ENCODE measurements at regions not wholly inside any gene's neighbourhood (a gene's known extent, or its start where the extent isn't known, plus 50 kb on each side); places are given as distances from the start of the nearest gene placed in this dataset.

DNA sequence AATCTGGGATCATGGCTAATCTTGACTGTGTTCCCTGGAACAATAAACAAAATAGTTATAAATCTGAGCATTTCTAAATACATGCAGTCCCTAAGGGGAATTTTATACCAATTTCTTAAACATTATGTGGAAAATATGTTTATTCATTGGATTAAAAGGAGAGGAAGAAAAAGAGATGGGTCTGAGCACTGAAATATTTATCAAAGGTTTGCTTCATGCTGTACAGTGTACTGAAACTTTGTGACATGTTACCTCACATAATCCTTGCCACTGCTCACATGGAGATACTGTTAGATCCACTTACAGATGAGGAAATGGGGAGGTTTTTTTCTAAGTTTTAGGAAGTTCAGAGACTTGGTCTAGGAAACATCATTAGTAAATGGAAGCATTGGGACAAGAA, 443.6 kb downstream of the SPRY1 start:
- Histone ChIP-seq H3K27ac (peak overlapping the region in 8 of 21 experiments; percentile 4 to 69 (median 20)), H3K4me3 (no peak overlapping the region)

DNA sequence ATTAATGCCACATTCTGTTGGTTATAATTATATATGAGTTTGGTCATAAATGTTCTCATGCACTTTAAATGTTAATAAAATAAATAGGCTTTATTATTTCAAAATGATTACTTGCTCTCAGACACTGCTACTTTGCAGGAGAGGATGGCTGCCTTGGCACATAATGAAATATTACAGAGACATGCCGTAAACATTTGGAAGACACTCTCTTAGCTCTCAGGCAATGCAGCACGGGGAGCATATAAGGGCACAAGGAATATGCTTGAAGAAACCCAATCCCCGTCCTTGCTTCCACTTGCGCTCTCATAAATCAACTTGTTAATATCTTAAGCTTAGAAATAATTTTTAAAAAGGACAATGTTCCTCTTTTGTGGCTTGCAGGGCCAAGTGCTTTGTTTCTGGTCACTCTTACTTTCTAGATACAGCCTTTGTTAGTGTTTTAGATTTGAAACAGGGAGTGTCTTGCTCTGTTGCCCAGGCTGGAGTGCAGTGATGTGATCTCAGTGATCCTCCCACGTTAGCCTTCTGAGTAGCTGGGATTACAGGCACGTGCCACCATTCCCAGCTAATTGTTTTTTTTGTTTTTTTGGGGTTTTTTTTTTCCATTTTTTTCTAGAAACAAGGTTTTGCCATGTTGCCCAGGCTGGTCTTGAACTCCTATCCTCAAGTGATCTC, 445.0 kb downstream of the SPRY1 start:
- peak overlapping the region in 9 of 21 experiments; percentile 19 to 70 (median 37) for H3K27ac ChIP-seq
- H3K4me3 ChIP-seq, result no peak overlapping the region

DNA sequence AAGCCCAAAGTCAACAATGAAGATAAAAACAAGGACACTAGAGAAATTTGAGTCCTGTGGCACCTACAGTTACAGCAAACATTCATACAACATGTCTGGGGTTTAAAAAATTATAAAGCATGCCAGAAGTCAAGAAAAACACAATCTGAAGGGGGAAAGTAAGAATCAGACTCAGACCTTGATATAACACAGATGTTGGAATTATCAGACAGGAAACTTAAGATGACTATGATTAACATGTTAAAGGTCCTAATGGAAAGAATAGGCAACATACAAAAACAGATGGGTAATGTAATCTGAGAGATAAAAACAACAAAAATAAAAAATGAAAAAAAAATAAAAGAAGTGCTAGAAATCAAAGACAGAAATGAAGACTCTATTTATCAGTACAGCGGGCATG, 446.5 kb downstream of the SPRY1 start:
- Histone ChIP-seq H3K4me3 (no peak overlapping the region), H3K27ac (peak overlapping the region in 7 of 21 experiments; percentile 8 to 70 (median 42))

DNA sequence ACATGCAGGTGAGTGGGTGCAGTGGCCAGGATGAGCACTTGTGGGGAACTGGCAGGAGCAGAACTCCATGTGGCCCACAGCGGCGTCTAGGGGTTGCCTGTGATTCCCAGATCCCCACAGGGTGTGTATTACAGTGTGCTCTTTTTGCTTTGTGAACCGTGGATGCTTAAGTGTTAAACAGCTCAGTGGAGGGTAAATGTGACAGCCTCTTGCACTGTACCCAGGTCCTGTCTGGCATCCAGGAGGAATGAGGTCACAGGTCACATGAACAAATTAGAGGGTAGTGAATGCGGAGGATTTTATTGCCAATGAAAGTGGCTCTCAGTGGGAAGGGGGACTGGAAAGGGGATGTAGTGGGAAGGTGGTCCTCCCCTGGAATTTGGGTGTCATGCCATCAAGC, 447.8 kb downstream of the SPRY1 start:
- Histone ChIP-seq H3K27ac (peak overlapping the region in 8 of 21 experiments; percentile 4 to 69 (median 24)), H3K4me3 (no peak overlapping the region)

DNA sequence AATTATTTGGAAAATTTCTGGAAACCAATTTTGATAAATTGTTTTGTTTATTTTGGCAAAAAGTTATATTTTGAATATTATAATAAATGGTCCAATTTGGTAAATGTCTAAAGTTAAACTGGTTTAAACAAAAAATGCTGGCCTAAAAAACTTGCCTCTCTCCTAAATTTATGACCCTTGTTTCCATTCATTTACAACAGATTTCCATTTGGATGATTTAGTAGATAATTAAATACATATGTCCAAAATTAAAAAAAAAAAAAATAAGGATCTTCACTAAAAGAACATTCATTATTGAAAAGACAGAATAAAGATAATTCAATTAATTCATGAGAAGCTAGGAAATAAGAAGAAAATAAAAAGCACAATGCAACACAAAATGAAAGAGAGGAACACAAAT, 449.5 kb downstream of the SPRY1 start:
- H3K4me3 ChIP-seq, result no peak overlapping the region
- H3K27ac ChIP-seq, result peak overlapping the region in 1 of 21 experiments; percentile 74

DNA sequence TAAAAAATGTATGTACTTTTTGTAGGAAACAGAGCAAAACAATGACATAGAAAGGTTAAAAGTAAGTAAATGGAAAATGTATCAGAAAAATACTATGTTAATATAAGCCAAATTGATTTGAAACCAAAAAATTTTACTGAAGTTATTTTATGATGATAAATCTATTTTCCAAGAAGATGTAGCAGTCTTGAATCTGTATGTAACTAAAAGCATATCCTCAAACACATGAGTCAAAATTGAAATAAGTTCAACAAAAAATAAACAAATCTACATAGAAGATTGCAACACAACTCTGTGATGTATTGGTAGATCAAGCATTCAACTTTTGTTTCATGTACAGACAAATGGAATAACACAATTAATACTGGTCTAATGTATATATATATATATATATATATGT, 450.0 kb downstream of the SPRY1 start:
- peak overlapping the region in 1 of 21 experiments; percentile 74 for H3K27ac ChIP-seq
- H3K4me3 ChIP-seq, result no peak overlapping the region

DNA sequence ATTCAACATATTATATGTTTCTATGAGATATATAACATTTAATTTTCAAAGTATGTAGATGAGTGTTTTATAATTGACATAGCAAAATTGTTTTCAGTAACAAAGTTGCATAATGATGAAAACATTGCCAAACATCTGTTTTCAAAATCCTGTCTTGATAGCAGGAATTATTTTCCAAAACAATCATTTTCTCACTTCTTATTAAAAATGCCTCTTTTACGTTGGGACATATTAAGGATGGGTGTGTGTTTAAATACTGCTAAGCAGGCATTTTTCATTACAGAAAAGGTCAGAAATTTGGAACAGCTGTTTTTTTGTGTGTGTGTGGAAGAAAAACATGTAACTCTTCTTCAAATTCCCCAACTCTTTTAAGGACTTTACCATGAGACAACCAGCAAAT, 452.0 kb downstream of the SPRY1 start:
- Histone ChIP-seq H3K27ac (peak overlapping the region in 5 of 21 experiments; percentile 5 to 74 (median 40)), H3K4me3 (no peak overlapping the region)

DNA sequence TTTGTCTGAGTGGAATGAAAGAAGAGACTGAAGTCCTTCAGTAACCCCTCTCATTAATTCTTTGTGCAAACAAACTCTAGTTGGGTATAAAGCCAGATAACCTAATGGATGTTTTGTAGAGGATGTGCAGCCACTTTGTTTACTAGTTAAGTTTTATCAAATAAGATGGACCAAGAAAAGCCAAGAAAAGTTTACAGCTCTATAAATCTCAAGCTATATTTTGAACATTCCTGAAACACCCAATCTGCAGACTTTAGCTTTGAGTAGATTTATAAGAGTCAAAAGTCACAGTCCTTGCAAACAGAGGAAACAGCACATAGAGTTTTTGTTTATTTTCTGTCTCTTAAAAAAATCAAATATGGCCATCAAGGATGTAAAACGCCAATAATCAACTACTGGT, 452.9 kb downstream of the SPRY1 start:
- no peak overlapping the region for H3K4me3 ChIP-seq
- H3K27ac ChIP-seq, result peak overlapping the region in 5 of 21 experiments; percentile 5 to 74 (median 22)

DNA sequence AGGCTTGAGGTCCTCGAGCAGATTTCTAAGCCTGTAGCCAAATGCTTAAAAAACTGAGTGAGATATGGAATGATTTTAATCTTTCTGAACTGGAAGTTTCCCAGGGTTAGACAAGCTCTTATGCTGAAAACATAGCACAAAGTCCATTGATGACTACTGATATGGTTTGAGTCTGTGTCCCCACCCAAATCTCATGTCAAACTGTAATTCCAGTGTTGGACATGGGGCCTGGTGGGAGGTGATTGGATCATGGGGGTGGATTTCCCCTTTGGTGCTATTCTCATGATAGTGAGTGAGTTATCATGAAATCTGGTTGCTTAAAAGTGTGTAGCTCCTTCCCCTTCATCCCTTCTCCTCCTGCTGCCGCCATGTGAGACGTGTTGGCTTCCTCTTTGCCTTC, 454.9 kb downstream of the SPRY1 start:
- no peak overlapping the region for H3K4me3 ChIP-seq
- peak overlapping the region in 4 of 21 experiments; percentile 4 to 22 (median 18) for H3K27ac ChIP-seq

DNA sequence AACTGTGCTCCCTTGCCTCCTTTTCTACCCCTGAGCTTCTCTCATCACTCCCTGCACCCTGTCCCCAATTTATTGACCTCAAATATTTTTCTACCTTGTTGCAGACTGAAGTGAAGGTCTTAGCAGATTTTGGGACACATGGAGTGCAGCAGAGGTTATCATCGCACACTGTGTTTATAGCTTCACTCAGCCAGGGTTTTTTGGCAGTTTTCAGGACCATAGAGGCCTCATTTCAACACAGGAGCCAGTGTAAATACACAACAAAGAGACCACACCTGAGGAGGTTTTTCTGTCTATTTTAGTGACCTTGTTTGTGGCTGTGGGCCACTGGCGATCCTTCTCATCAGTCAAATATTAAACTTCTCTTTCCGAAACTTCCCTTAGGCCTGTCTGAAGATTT, 457.1 kb downstream of the SPRY1 start:
- peak overlapping the region in 1 of 21 experiments; percentile 3 for H3K27ac ChIP-seq

DNA sequence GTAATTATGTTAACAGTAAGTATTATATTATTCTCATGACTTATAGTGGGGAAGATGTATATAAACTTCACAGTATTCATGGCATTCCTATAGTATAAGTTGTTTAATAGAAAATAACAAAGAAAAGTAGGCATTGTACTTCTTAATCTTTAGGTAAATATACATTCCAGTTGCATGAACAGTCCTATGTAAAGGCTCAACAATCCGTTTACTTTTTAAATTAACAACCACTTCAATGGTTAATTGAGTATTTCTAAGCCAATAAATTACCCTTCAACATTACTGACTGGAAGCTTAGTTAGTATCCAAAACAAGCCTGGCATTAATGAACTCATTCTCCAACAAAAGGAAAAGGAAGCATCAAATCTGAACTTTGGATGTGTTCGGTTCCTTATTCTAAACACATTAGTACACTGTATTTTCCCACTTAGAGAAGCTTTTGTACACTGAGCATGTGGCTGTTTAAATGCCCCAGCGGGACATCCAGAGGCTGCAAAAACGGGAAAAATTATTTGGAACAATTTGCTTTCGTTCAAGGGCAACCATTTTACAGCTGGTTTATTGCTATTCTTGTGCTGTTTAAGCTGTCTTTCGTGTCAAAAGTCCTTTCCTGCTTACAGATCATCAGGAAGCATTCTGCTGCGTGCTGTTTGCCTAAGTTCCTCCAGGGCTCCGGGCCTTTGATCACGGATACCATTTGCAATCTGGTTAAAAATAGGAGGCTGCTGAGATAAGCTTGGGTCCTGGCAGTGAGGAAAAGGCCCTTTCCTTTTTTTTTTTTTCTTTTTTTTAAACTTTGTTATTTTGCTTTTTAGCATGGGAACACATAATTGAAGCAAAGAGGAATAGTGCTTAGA, 460.3 kb downstream of the SPRY1 start:
- Histone ChIP-seq H3K27ac (peak overlapping the region in 17 of 21 experiments; percentile 6 to 80 (median 42)), H3K4me3 (no peak overlapping the region)

More for the DNA sequence above, 457.1 kb downstream of the SPRY1 start:
- no peak overlapping the region for H3K4me3 ChIP-seq

DNA sequence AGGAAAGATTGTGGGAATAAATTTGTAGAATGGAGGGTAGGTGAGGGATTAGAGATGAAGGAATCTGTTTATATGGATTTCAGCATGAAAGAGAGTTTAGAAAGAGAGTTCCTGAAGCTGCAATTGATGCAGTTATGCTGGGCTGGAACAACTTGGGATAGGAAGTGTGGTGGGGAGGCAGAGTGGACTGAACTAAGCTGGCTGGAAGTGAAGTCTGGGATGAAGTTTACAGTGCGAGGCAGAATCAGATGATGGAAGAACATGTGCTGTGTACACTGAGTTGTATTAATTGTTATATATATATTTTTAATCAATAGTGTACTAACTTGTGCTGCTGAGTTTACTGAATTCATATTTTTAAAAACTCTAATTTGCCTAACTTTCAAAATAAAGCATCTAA, 461.9 kb downstream of the SPRY1 start:
- Histone ChIP-seq H3K4me3 (no peak overlapping the region), H3K27ac (peak overlapping the region in 10 of 21 experiments; percentile 2 to 71 (median 26))

DNA sequence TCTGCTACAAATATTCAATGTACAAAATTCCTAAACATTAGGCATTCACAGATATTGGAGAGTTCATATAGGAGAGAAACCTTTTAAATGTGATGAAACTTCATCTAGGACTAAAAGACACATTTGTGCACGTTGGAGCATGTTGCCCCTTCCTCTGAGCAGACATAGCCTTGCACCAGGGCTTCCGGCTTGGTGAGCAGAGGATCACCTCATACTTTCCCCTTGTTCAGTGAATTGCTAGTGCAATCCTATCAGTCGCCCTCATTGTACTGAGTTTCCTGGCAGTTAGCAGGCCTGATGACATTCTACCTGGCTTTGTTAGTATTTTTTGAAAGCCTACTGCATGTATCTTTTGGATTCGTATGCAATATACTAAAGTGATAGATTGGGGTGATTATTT, 466.2 kb downstream of the SPRY1 start:
- H3K27ac ChIP-seq, result no peak overlapping the region
- no peak overlapping the region for H3K4me3 ChIP-seq

DNA sequence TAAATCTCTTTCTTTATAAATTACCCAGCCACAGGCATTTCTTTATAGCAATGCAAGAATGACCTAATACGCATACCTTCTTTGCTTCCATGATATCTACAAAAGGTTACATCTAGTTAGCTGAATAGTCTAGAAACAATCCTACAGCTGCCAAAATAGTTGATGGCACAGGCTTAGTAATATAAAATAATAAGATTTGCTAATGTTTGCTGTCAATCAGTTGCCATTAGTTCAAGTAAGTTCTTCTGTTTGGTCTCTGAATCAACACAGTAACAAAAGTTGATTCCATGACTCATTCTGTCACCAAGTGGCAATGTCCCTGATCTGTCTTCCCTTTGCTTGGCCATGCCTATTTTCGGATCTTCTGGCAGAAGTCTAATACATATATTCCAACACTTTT, 470.2 kb downstream of the SPRY1 start:
- Histone ChIP-seq H3K27ac (no peak overlapping the region), H3K4me3 (no peak overlapping the region)

DNA sequence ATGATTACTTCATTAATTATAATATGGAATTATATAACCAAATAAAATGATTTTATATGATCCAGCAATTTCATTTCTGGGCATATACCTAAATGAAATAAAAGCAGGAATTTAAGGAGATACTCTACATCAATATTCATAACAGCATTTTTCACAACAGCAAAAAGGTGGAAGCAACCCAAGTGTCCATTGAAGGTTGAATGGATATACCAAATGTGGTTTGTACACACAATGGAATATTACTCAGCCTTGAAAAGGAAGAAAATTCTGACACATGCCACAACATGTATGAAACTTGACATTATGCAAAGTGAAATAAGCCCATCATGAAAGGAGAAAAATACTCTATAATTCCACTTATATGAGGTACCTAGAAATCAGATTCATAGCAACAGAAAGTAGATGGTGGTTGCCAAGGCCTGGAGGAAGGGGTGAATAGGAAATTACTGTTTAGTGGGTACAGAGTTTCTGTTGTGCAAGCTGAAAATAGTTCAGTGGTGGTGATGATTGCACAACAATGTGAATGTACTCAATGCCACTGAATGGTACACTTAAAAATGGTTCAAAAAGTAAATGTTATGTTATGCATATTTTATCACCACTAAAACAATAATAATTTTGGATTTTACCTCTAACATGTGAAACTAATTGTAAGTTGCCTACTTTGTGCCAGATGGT, 471.5 kb downstream of the SPRY1 start:
- no peak overlapping the region for H3K4me3 ChIP-seq

DNA sequence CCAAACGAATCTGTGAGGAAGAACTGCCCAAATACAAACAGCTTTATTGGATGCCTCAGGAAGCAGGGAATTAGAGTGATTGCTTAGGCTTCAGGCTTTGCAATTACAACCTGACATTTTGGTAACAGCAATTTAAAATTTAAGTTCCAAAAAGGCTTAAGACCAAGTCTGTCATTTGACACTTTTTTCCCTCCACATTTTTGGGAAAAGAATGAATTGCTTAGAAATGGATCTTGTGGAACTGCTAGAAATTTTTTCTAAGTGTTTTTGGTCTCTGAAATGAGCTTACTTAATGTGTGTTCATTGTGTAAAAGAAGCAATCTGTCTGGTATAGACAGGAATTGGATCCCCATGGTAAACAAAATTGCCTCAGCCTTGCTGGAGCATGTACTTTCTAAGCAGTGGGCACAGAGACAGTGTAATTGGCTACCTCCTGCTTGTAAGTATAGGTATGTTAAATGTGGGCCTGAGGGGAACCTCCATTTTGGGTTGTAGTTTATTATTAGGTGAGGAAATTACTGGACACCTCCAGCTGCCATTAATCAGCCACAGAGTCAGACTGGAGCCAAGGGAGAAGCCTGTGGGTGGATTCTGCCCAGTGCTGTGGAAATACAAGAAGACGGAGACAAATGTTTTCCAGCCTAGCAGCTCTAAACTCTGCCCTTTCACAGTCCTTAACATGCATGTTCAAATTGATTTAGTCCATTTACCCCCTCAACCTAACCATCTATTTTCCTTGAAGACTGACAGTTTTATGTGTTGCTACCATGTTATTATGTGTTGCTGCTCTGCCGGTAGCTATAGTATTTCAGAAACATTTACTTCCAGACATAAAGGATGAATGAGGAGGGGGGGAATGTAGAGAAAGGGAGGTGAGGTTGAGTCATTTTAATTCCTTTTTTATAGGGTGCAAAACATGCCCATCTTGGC, 473.0 kb downstream of the SPRY1 start:
- H3K4me3 ChIP-seq, result no peak overlapping the region
- H3K27ac ChIP-seq, result peak overlapping the region in 10 of 21 experiments; percentile 2 to 56 (median 28)

More for the DNA sequence above, 471.5 kb downstream of the SPRY1 start:
- no peak overlapping the region for H3K27ac ChIP-seq

DNA sequence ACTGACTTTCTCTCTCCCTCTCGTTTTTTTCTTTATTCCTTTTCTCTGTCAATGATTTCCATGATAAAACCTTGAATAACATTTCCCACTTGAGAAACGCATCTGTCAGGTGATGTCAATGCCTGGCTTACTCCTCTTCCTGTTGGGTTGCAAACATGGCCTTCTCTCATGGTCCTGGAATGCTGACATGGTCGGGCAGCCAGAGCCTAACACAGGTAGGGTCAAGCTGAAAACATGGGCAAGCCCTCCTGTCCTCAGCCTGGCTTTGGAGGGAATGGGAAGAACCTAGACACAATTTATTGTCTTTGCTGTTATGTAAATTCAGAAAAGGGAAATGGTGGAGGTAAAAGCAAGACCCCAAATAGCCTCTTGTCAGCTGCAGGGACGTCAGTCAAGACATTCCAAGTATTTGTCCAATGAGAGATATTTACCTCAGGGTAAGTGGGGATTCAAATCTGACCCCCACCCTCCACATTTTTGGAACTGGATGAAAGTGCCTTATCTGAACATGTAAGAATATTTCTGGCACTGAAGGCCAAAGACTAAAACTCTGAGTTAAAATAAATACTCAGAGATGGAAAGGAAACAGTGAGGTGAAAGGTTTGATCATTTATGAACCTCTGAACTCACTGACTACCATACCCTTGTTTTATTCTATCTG, 473.8 kb downstream of the SPRY1 start:
- Histone ChIP-seq H3K27ac (peak overlapping the region in 11 of 21 experiments; percentile 2 to 57 (median 29)), H3K4me3 (no peak overlapping the region)

DNA sequence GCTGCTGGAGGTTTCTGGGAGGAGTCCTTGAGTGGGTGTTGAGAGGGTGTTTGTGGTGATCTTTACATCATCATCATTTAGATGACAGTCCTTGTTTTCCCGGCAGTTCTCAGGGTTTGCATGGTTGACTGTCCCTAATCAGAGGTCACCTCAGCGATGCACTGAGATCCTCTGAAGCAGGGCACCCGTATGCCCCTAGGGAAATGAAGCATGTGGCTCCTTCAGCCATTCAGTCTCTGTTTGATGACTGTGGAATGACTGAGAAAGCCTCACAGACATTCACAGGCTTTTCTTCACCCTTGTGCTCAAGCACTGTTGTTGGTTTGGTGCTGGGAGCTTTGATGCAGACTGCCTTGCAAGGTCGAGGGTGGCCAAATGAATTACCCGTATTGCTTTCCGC, 474.7 kb downstream of the SPRY1 start:
- H3K27ac ChIP-seq, result peak overlapping the region in 1 of 21 experiments; percentile 14

DNA sequence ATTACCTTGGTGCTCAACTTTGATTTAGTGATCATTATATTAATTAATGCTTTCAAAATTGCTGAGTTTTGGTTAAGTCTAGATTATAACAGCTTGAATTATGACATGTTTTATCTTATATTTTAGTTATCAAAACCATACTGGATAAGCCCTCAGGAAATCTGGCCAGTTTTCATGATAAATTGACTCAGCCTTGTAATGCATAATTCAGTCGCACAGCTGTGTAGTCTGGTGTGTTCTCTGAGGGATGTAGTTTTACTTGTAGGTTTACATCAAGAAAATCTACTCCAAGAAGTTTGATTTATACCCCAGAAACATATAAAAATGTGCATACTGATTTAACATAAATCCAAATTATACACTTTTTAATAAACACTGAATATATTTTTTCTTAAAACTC, 477.5 kb downstream of the SPRY1 start:
- H3K4me3 ChIP-seq, result no peak overlapping the region
- no peak overlapping the region for H3K27ac ChIP-seq

More for the DNA sequence above, 474.7 kb downstream of the SPRY1 start:
- no peak overlapping the region for H3K4me3 ChIP-seq

Measured in skin epidermis (tissue), 12 donors.